Upper lobe of left lung (tissue), 4 donors: ENCODE measurements at regions not wholly inside any gene's neighbourhood (a gene's known extent, or its start where the extent isn't known, plus 50 kb on each side); places are given as distances from the start of the nearest gene placed in this dataset.

Experiments used
- POLR2AphosphoS5 ChIP-seq, 2 donors: sonication (generic); formaldehyde crosslinking; IDR thresholded peaks; one replicate each; pipeline ENCODE4 v1.5.1; 2017; ENCODE audit warnings: antibody characterized with exemption in 2 of 2
- TF ChIP-seq, protein P1 (sequence below), 6 experiments: fragments of 450-650 bp in 4 of 6; fragments of 200-600 bp in 2 of 6; sonication (generic) in 2 of 6; IDR thresholded peaks; one replicate each; pipeline ENCODE4 v1.5.1; 2016 to 2019; ENCODE audit warnings: antibody characterized with exemption in 6 of 6

DNA sequence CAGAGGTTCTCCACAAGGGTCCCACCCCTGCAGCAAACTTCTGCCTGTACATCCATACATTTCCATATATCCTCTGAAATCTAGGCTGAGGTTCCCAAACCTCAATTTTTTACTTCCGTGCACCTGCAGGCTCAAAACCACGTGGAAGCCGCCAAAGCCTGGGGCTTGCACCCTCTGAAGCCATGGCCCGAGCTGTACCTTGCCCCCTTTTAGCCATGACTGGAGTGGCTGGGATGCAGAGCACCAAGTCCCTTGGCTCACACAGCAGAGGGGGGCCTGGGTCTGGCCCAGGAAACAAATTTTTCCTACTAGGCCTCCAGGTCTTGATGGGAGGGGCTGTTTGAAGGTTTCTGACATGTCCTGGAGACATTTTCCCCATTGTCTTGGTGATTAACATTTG, 84.4 kb downstream of the FSCB start:
- TF ChIP-seq, protein P1, sequence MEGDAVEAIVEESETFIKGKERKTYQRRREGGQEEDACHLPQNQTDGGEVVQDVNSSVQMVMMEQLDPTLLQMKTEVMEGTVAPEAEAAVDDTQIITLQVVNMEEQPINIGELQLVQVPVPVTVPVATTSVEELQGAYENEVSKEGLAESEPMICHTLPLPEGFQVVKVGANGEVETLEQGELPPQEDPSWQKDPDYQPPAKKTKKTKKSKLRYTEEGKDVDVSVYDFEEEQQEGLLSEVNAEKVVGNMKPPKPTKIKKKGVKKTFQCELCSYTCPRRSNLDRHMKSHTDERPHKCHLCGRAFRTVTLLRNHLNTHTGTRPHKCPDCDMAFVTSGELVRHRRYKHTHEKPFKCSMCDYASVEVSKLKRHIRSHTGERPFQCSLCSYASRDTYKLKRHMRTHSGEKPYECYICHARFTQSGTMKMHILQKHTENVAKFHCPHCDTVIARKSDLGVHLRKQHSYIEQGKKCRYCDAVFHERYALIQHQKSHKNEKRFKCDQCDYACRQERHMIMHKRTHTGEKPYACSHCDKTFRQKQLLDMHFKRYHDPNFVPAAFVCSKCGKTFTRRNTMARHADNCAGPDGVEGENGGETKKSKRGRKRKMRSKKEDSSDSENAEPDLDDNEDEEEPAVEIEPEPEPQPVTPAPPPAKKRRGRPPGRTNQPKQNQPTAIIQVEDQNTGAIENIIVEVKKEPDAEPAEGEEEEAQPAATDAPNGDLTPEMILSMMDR (IDR thresholded peaks at IDR 0.05): no peak
- TF ChIP-seq POLR2AphosphoS5 (IDR thresholded peaks at IDR 0.05): no peak
